Sigmoid colon (tissue), 4 donors: ENCODE measurements at regions not wholly inside any gene's neighbourhood (a gene's known extent, or its start where the extent isn't known, plus 50 kb on each side); places are given as distances from the start of the nearest gene placed in this dataset.

Experiments
- CTCF ChIP-seq, 4 experiments: fragments of 450-650 bp in 3 of 4; fragments of 200-600 bp in 1 of 4; IDR thresholded peaks; one replicate each; pipeline ENCODE4 v1.5.1; 2016 to 2019; ENCODE audit warnings: antibody characterized with exemption in 4 of 4, mild to moderate bottlenecking in 3 of 4, moderate library complexity in 2 of 4
- EP300 ChIP-seq, 4 donors: sonication (generic); formaldehyde crosslinking; IDR thresholded peaks; one replicate each; pipeline ENCODE4 v1.6.1; 2017; ENCODE audit warnings: antibody characterized with exemption in 4 of 4
- POLR2A ChIP-seq, 2 donors: fragments of 450-650 bp; IDR thresholded peaks; one replicate each; pipeline ENCODE4 v1.6.1; 2016; ENCODE audit warnings: antibody characterized with exemption in 2 of 2, mild to moderate bottlenecking in 2 of 2, moderate library complexity in 2 of 2
- POLR2AphosphoS5 ChIP-seq, 4 donors: sonication (generic); formaldehyde crosslinking; IDR thresholded peaks; one replicate each; pipeline ENCODE4 v1.6.1; 2017; ENCODE audit warnings: antibody characterized with exemption in 4 of 4

GRCh38 chr6:8674126-8674525, 238.8 kb upstream of the SLC35B3 start:
- no peak for TF ChIP-seq POLR2AphosphoS5 (IDR thresholded peaks at IDR 0.05)
- TF ChIP-seq CTCF (IDR thresholded peaks at IDR 0.05) = no peak
- no peak for TF ChIP-seq EP300 (IDR thresholded peaks at IDR 0.05)
- no peak for TF ChIP-seq POLR2A (IDR thresholded peaks at IDR 0.05)
